ENCODE measurements at regions not wholly inside any gene's neighbourhood (a gene's known extent, or its start where the extent isn't known, plus 50 kb on each side); places are given as distances from the start of the nearest gene placed in this dataset.

- no peaks in the 10 kb centered on the region for H3K9me3 ChIP-seq (ENCODE audit: control insufficient read depth in 2 of 2, insufficient read depth in 1 of 2, low read length in 1 of 2)
- no peak for DNase-seq (ENCODE audit: low read depth in 6 of 9, low spot score in 9 of 9)
- no peak overlapping the region for H3K4me3 ChIP-seq (ENCODE audit: low read length in 2 of 2)
- WGBS: 88% methylated on average over 14 of the region's 14 CpGs
- H3K36me3 ChIP-seq (ENCODE audit: control insufficient read depth in 2 of 2, insufficient read depth in 2 of 2, low read length in 1 of 2): no peaks in the 10 kb centered on the region
- no peaks in the 10 kb centered on the region for H3K27me3 ChIP-seq (ENCODE audit: control insufficient read depth in 2 of 2, insufficient read depth in 1 of 2, low read length in 1 of 2)
- H3K4me1 ChIP-seq (ENCODE audit: control insufficient read depth in 2 of 2, insufficient read depth in 2 of 2, low read length in 2 of 2): no peaks in the 10 kb centered on the region
- no peak overlapping the region for H3K27ac ChIP-seq (ENCODE audit: low read depth in 1 of 2, low read length in 1 of 2)
These were observed 170.8 kb downstream of the CSNK2A3 start for GRCh38 chr11:11182261-11182660.

- H3K4me1 ChIP-seq (ENCODE audit: control insufficient read depth in 2 of 2, insufficient read depth in 2 of 2, low read length in 2 of 2): no peaks in the 10 kb centered on the region
- no peaks in the 10 kb centered on the region for H3K36me3 ChIP-seq (ENCODE audit: control insufficient read depth in 2 of 2, insufficient read depth in 2 of 2, low read length in 1 of 2)
- 96% methylated on average over 3 of the region's 3 CpGs for WGBS
- H3K27ac ChIP-seq (ENCODE audit: low read depth in 1 of 2, low read length in 1 of 2): no peak overlapping the region
- H3K27me3 ChIP-seq (ENCODE audit: control insufficient read depth in 2 of 2, insufficient read depth in 1 of 2, low read length in 1 of 2): no peaks in the 10 kb centered on the region
- H3K9me3 ChIP-seq (ENCODE audit: control insufficient read depth in 2 of 2, insufficient read depth in 1 of 2, low read length in 1 of 2): no peaks in the 10 kb centered on the region
- no peak overlapping the region for H3K4me3 ChIP-seq (ENCODE audit: low read length in 2 of 2)
- DNase-seq (ENCODE audit: low read depth in 6 of 9, low spot score in 9 of 9): no peak
These were observed 174.1 kb downstream of the CSNK2A3 start for GRCh38 chr11:11178671-11179638.

GRCh38 chr11:11177156-11177808 is 175.8 kb downstream of the CSNK2A3 start:
- Histone ChIP-seq H3K9me3 (ENCODE audit: control insufficient read depth in 2 of 2, insufficient read depth in 1 of 2, low read length in 1 of 2) (no peaks in the 10 kb centered on the region), H3K27ac (ENCODE audit: low read depth in 1 of 2, low read length in 1 of 2) (no peak overlapping the region), H3K4me1 (ENCODE audit: control insufficient read depth in 2 of 2, insufficient read depth in 2 of 2, low read length in 2 of 2) (peaks cover 0 to 1% of the 10 kb centered on the region in 2 donors), H3K4me3 (ENCODE audit: low read length in 2 of 2) (no peak overlapping the region), H3K27me3 (ENCODE audit: control insufficient read depth in 2 of 2, insufficient read depth in 1 of 2, low read length in 1 of 2) (no peaks in the 10 kb centered on the region), H3K36me3 (ENCODE audit: control insufficient read depth in 2 of 2, insufficient read depth in 2 of 2, low read length in 1 of 2) (no peaks in the 10 kb centered on the region)
- WGBS: 92% methylated on average over 7 of the region's 7 CpGs
- DNase-seq (ENCODE audit: low read depth in 6 of 9, low spot score in 9 of 9): no peak

GRCh38 chr11:11173316-11174025 is 179.6 kb downstream of the CSNK2A3 start:
- Histone ChIP-seq H3K4me3 (ENCODE audit: low read length in 2 of 2) (no peak overlapping the region), H3K27me3 (ENCODE audit: control insufficient read depth in 2 of 2, insufficient read depth in 1 of 2, low read length in 1 of 2) (no peaks in the 10 kb centered on the region), H3K27ac (ENCODE audit: low read depth in 1 of 2, low read length in 1 of 2) (no peak overlapping the region), H3K4me1 (ENCODE audit: control insufficient read depth in 2 of 2, insufficient read depth in 2 of 2, low read length in 2 of 2) (peaks cover 0 to 10% of the 10 kb centered on the region in 2 donors), H3K9me3 (ENCODE audit: control insufficient read depth in 2 of 2, insufficient read depth in 1 of 2, low read length in 1 of 2) (no peaks in the 10 kb centered on the region), H3K36me3 (ENCODE audit: control insufficient read depth in 2 of 2, insufficient read depth in 2 of 2, low read length in 1 of 2) (no peaks in the 10 kb centered on the region)
- DNase-seq (ENCODE audit: low read depth in 6 of 9, low spot score in 9 of 9): no peak
- WGBS: 91% methylated on average over 2 of the region's 2 CpGs

- Histone ChIP-seq H3K4me3 (ENCODE audit: low read length in 2 of 2) (no peak overlapping the region), H3K27me3 (ENCODE audit: control insufficient read depth in 2 of 2, insufficient read depth in 1 of 2, low read length in 1 of 2) (no peaks in the 10 kb centered on the region), H3K27ac (ENCODE audit: low read depth in 1 of 2, low read length in 1 of 2) (no peak overlapping the region), H3K9me3 (ENCODE audit: control insufficient read depth in 2 of 2, insufficient read depth in 1 of 2, low read length in 1 of 2) (no peaks in the 10 kb centered on the region), H3K4me1 (ENCODE audit: control insufficient read depth in 2 of 2, insufficient read depth in 2 of 2, low read length in 2 of 2) (peaks cover 0 to 10% of the 10 kb centered on the region in 2 donors), H3K36me3 (ENCODE audit: control insufficient read depth in 2 of 2, insufficient read depth in 2 of 2, low read length in 1 of 2) (no peaks in the 10 kb centered on the region)
- DNase-seq (ENCODE audit: low read depth in 6 of 9, low spot score in 9 of 9): peak in 7 of 9 donors; percentile 27 to 79 (median 49)
- 63% methylated on average over 1 of the region's 1 CpG for WGBS
These were observed 181.2 kb downstream of the CSNK2A3 start for GRCh38 chr11:11171854-11172253.

- no peak for DNase-seq (ENCODE audit: low read depth in 6 of 9, low spot score in 9 of 9)
These were observed 181.8 kb downstream of the CSNK2A3 start for GRCh38 chr11:11171285-11171684.

GRCh38 chr11:11170352-11171084 is 182.5 kb downstream of the CSNK2A3 start:
- peaks cover 0 to 10% of the 10 kb centered on the region in 2 donors for H3K4me1 ChIP-seq (ENCODE audit: control insufficient read depth in 2 of 2, insufficient read depth in 2 of 2, low read length in 2 of 2)
- no peak for DNase-seq (ENCODE audit: low read depth in 6 of 9, low spot score in 9 of 9)
- no peak overlapping the region for H3K27ac ChIP-seq (ENCODE audit: low read depth in 1 of 2, low read length in 1 of 2)
- WGBS: 92% methylated on average over 2 of the region's 2 CpGs
- no peaks in the 10 kb centered on the region for H3K27me3 ChIP-seq (ENCODE audit: control insufficient read depth in 2 of 2, insufficient read depth in 1 of 2, low read length in 1 of 2)
- no peak overlapping the region for H3K4me3 ChIP-seq (ENCODE audit: low read length in 2 of 2)
- no peaks in the 10 kb centered on the region for H3K9me3 ChIP-seq (ENCODE audit: control insufficient read depth in 2 of 2, insufficient read depth in 1 of 2, low read length in 1 of 2)
- H3K36me3 ChIP-seq (ENCODE audit: control insufficient read depth in 2 of 2, insufficient read depth in 2 of 2, low read length in 1 of 2): no peaks in the 10 kb centered on the region

More at GRCh38 chr11:11171285-11171684, 181.8 kb downstream of the CSNK2A3 start:
- Histone ChIP-seq H3K36me3 (ENCODE audit: control insufficient read depth in 2 of 2, insufficient read depth in 2 of 2, low read length in 1 of 2) (no peaks in the 10 kb centered on the region), H3K27me3 (ENCODE audit: control insufficient read depth in 2 of 2, insufficient read depth in 1 of 2, low read length in 1 of 2) (no peaks in the 10 kb centered on the region), H3K27ac (ENCODE audit: low read depth in 1 of 2, low read length in 1 of 2) (no peak overlapping the region), H3K9me3 (ENCODE audit: control insufficient read depth in 2 of 2, insufficient read depth in 1 of 2, low read length in 1 of 2) (no peaks in the 10 kb centered on the region), H3K4me3 (ENCODE audit: low read length in 2 of 2) (no peak overlapping the region), H3K4me1 (ENCODE audit: control insufficient read depth in 2 of 2, insufficient read depth in 2 of 2, low read length in 2 of 2) (peaks cover 0 to 10% of the 10 kb centered on the region in 2 donors)
- WGBS: 97% methylated on average over 3 of the region's 3 CpGs

- Histone ChIP-seq H3K27ac (ENCODE audit: low read depth in 1 of 2, low read length in 1 of 2) (no peak overlapping the region), H3K9me3 (ENCODE audit: control insufficient read depth in 2 of 2, insufficient read depth in 1 of 2, low read length in 1 of 2) (no peaks in the 10 kb centered on the region), H3K36me3 (ENCODE audit: control insufficient read depth in 2 of 2, insufficient read depth in 2 of 2, low read length in 1 of 2) (no peaks in the 10 kb centered on the region), H3K4me3 (ENCODE audit: low read length in 2 of 2) (no peak overlapping the region), H3K4me1 (ENCODE audit: control insufficient read depth in 2 of 2, insufficient read depth in 2 of 2, low read length in 2 of 2) (peaks cover 0 to 10% of the 10 kb centered on the region in 2 donors), H3K27me3 (ENCODE audit: control insufficient read depth in 2 of 2, insufficient read depth in 1 of 2, low read length in 1 of 2) (no peaks in the 10 kb centered on the region)
- WGBS: 95% methylated on average over 4 of the region's 4 CpGs
- DNase-seq (ENCODE audit: low read depth in 6 of 9, low spot score in 9 of 9): no peak
These were observed 183.2 kb downstream of the CSNK2A3 start for GRCh38 chr11:11169715-11170351.

Data from thymus (tissue), 11 donors.